ENCODE measurements at regions not wholly inside any gene's neighbourhood (a gene's known extent, or its start where the extent isn't known, plus 50 kb on each side); places are given as distances from the start of the nearest gene placed in this dataset.

GRCh38 chr11:10375280-10375971 lies 70.6 kb downstream of the ADM start:
- Mint-ChIP-seq H3K27ac (no peak overlapping the region), H3K4me3 (no peak overlapping the region), H3K36me3 (ENCODE audit: insufficient read depth in 1 of 3, low read depth in 3 of 3) (peaks cover 3 to 13% (median 5%) of the 10 kb centered on the region in 3 experiments; a peak in 2 of 7 replicates), H3K4me1 (peaks cover 0 to 3% of the 10 kb centered on the region in 2 experiments; a peak in 1 of 4 replicates), H3K27me3 (ENCODE audit: low read depth) (no peaks in the 10 kb centered on the region; the same call in 1 of the 2 replicates), H3K9me3 (peaks cover 0 to 7% of the 10 kb centered on the region in 2 experiments; a peak in 2 of 5 replicates)
- no peak overlapping the region for H3K14ac ChIP-seq (ENCODE audit: insufficient read depth, low read length)
- H3K23me2 ChIP-seq (ENCODE audit: insufficient read length, low read depth, low read length, poor library complexity, severe bottlenecking), result no peaks in the 10 kb centered on the region
- no peak overlapping the region for H2AK5ac ChIP-seq (ENCODE audit: insufficient read length, low read length)
- no peak overlapping the region for H2AFZ ChIP-seq (ENCODE audit: low read length)
- no peak overlapping the region for H2BK120ac ChIP-seq (ENCODE audit: low read depth, low read length, poor library complexity, severe bottlenecking)
- H3K9ac ChIP-seq (ENCODE audit: extremely low read depth, insufficient read length, low read length), result no peak overlapping the region
- H3K9me3 ChIP-seq (ENCODE audit: control insufficient read depth, low read depth, low read length), result no peaks in the 10 kb centered on the region
- H4K5ac ChIP-seq (ENCODE audit: insufficient read length, low read depth, low read length), result no peak overlapping the region
- H3K27ac ChIP-seq (ENCODE audit: insufficient read length, low read depth, low read length), result no peak overlapping the region
- H3K23ac ChIP-seq (ENCODE audit: insufficient read length, low read depth, low read length), result no peak overlapping the region
- H3K18ac ChIP-seq (ENCODE audit: insufficient read length, low read depth, low read length), result no peak overlapping the region
- no peak overlapping the region for H2BK15ac ChIP-seq (ENCODE audit: low read depth, low read length)
- H4K20me1 ChIP-seq (ENCODE audit: control insufficient read depth, insufficient read depth, insufficient read length), result no peaks in the 10 kb centered on the region
- no peak overlapping the region for H4K8ac ChIP-seq (replicated peaks; ENCODE audit: insufficient read length, low read depth, low read length)
- TF ChIP-seq CTCF (conservative IDR thresholded peaks at IDR 0.05), result no peak
- no peak overlapping the region for H3K4ac ChIP-seq (ENCODE audit: low read depth, low read length)
- H3K27me3 ChIP-seq (ENCODE audit: insufficient read depth, low read length), result no peaks in the 10 kb centered on the region
- no peaks in the 10 kb centered on the region for H3K79me1 ChIP-seq (ENCODE audit: insufficient read depth, low read depth, low read length, poor library complexity, severe bottlenecking)
- DNase-seq, result no peak
- no peaks in the 10 kb centered on the region for H3K79me2 ChIP-seq (ENCODE audit: insufficient read depth, low read length)
- H4K91ac ChIP-seq (ENCODE audit: insufficient read length, low read depth, low read length), result no peak overlapping the region
- no CpG with 5 or more reads among the region's 5 CpGs for WGBS (ENCODE audit: extremely low coverage, insufficient read length, low lambda C conversion rate)
- no peaks in the 10 kb centered on the region for H3K4me1 ChIP-seq (ENCODE audit: insufficient read depth, low read length)
- no peak overlapping the region for H3K4me2 ChIP-seq (ENCODE audit: insufficient read depth, insufficient read length, low read length)
- H3K56ac ChIP-seq (ENCODE audit: insufficient read length, low read depth, low read length), result no peak overlapping the region
- no peak overlapping the region for H2BK12ac ChIP-seq (ENCODE audit: insufficient read length, low read depth, low read length)
- no peak overlapping the region for H3T11ph ChIP-seq (ENCODE audit: low read length)
- H2BK20ac ChIP-seq (ENCODE audit: low read depth, low read length, poor library complexity, severe bottlenecking), result no peak overlapping the region
- H2BK5ac ChIP-seq (ENCODE audit: insufficient read length, low read length), result no peak overlapping the region

Measured in H9 (cell line).